H1 (cell line): ENCODE measurements at regions not wholly inside any gene's neighbourhood (a gene's known extent, or its start where the extent isn't known, plus 50 kb on each side); places are given as distances from the start of the nearest gene placed in this dataset.

Experiments
- CREB1 ChIP-seq: IDR thresholded peaks from 2 replicates; pipeline ENCODE4 v1.6.1; 2012; ENCODE audit warnings: inconsistent platforms
- POU5F1 ChIP-seq: IDR thresholded peaks from 2 replicates; pipeline ENCODE4 v1.6.1; 2011; ENCODE audit warnings: low read depth, mild to moderate bottlenecking, low read length, moderate library complexity
- RXRA ChIP-seq: IDR thresholded peaks from 2 replicates; pipeline ENCODE4 v1.6.1; 2011; ENCODE audit warnings: low read depth, mild to moderate bottlenecking, low read length, moderate library complexity; ENCODE audit not compliant: insufficient read depth
- SP1 ChIP-seq: IDR thresholded peaks from 2 replicates; pipeline ENCODE4 v1.6.1; 2011; ENCODE audit warnings: low read depth, low read length
- TBP ChIP-seq: IDR thresholded peaks from 2 replicates; pipeline ENCODE4 v1.6.1; 2011; ENCODE audit warnings: low read depth, low read length, improper control_type of control experiment

- TF ChIP-seq CREB1, result no peak
- TF ChIP-seq RXRA, result no peak
- TF ChIP-seq POU5F1, result no peak
- TF ChIP-seq TBP, result no peak
- no peak for TF ChIP-seq SP1
- TF ChIP-seq, all 59 proteins: peak for 0
Observed at GRCh38 chr16:62950351-62950750, 914.1 kb upstream of the CDH8 start (continued).
